ENCODE measurements at regions not wholly inside any gene's neighbourhood (a gene's known extent, or its start where the extent isn't known, plus 50 kb on each side); places are given as distances from the start of the nearest gene placed in this dataset.
A peak's percentile ranks its signal among the peaks of the same experiment; 100 is the strongest.
"Not testable (repeated sequence)": the region's sequence is repeated elsewhere in the genome, so short reads cannot be mapped to it uniquely, and the experiment has no call there.

- in situ Hi-C loops (cut with HindIII; ENCODE audit: low pct_unique_long_range_greater_than_20kb, low sequenced_read_pairs): no loop called here
- no peak for DNase-seq (ENCODE audit: low read depth in 1 of 2, low spot score in 1 of 2)
- TF ChIP-seq JUND (IDR thresholded peaks at IDR 0.05; ENCODE audit: low read depth): no peak
Observed at GRCh38 chrX:140132937-140133336, 167.6 kb upstream of the CXorf66 start.

- in situ Hi-C loops (cut with HindIII; ENCODE audit: low pct_unique_long_range_greater_than_20kb, low sequenced_read_pairs): no loop called here
- TF ChIP-seq JUND (IDR thresholded peaks at IDR 0.05; ENCODE audit: low read depth): no peak
- DNase-seq (ENCODE audit: low read depth in 1 of 2, low spot score in 1 of 2): peak in 1 of 2 experiments; percentile 17
Observed at GRCh38 chrX:140123446-140123845, 158.1 kb upstream of the CXorf66 start.

GRCh38 chrX:140114059-140114458 lies 148.7 kb upstream of the CXorf66 start:
- in situ Hi-C loops (cut with HindIII; ENCODE audit: low pct_unique_long_range_greater_than_20kb, low sequenced_read_pairs); DNase-seq (ENCODE audit: low read depth in 1 of 2, low spot score in 1 of 2): not testable (repeated sequence)

DNA sequence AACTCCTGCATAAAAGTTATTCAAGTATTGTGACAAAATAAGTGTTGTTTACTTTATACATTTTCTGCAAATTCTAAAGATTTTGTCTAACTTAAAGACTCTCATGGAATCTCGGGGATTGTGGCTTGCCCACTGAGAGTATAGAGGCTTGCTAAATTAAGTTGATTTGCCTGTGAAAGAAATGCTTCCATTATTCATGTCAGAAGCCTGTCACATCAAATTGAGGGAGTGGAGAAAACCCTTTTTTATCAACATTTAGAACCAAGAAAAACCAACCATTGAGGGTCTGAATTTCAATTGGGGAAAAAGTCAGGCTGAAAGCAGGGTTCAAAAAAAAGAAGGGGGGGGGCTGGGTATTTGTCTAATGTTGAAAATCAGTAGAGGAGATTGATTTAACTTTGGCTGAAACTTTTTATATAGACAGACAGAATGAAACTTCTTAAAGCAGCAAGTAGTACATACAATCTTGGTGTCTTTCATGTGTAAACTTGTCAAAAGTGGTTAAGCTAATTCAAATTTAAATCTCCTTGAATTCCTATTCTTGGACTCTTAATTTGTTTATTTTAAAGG lies 144.8 kb upstream of the CXorf66 start:
- in situ Hi-C loops (cut with HindIII; ENCODE audit: low pct_unique_long_range_greater_than_20kb, low sequenced_read_pairs): no loop called here
- no peak for TF ChIP-seq JUND (IDR thresholded peaks at IDR 0.05; ENCODE audit: low read depth)
- no peak for DNase-seq (ENCODE audit: low read depth in 1 of 2, low spot score in 1 of 2)

GRCh38 chrX:140104760-140105159 lies 139.4 kb upstream of the CXorf66 start:
- TF ChIP-seq JUND (IDR thresholded peaks at IDR 0.05; ENCODE audit: low read depth): no peak
- in situ Hi-C loops (cut with HindIII; ENCODE audit: low pct_unique_long_range_greater_than_20kb, low sequenced_read_pairs): no loop called here
- DNase-seq (ENCODE audit: low read depth in 1 of 2, low spot score in 1 of 2): no peak

DNA sequence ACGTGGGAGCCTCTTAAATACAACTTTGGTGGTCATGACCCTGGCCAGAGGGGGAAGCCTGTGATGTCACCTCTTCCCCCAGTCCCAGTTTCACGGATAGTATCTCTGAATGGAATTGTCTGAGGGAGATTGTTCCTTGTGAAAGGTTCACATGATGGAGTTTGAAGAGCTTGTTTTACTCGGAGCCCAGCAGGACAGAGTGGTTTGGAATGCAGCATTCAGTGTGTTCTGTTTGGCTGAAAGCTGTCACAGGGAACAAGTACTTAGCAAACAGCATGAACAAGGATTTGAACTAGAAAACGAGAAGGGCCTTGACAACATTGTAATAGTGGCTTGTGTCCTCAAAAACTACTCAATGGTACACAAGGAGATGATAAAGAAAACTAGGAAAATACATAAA lies 133.9 kb upstream of the CXorf66 start:
- DNase-seq (ENCODE audit: low read depth in 1 of 2, low spot score in 1 of 2): no peak
- no peak for TF ChIP-seq JUND (IDR thresholded peaks at IDR 0.05; ENCODE audit: low read depth)
- in situ Hi-C loops (cut with HindIII; ENCODE audit: low pct_unique_long_range_greater_than_20kb, low sequenced_read_pairs): no loop called here

- DNase-seq (ENCODE audit: low read depth in 1 of 2, low spot score in 1 of 2): no peak
- in situ Hi-C loops (cut with HindIII; ENCODE audit: low pct_unique_long_range_greater_than_20kb, low sequenced_read_pairs): no loop called here
- TF ChIP-seq JUND (IDR thresholded peaks at IDR 0.05; ENCODE audit: low read depth): no peak
Observed at GRCh38 chrX:140092121-140092520, 126.8 kb upstream of the CXorf66 start.

DNA sequence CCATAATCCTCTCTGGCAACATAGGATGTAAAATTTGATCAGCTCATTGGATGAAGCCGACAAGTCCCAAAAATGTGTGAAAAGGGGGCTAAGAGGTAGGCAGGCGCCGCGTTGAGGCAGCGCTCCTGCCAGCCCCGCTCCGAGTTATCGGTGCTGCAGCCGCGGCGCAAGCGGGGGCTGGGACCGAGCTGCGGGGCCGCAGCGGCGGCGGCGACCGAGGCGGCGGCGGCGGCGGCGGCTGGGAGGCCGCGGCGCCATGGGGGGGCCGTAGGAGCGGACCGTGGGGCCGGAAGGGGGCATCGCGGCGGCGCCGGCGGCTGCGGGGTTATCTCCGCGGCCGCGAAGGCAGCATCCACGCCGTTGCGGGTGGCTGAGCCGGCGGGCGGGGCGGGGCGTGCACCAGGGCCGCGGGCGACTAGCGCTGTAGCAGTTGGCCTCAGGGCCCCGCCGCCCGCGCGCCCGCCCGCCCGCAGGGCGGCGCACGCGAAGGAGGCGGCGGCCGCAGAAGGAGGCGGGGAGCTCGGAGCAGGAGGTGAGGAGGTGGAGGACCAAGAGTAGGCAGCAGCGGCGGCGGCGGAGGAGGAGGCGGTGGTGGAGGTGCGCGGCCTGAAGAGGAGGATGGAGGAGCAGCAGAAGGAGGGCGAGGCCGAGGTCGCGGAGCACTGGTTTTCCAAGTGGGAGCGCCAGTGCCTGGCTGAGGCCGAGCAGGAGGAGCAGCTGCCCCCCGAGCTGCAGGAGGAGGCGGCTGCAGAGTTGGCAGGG lies 126.0 kb upstream of the CXorf66 start:
- in situ Hi-C loops (cut with HindIII; ENCODE audit: low pct_unique_long_range_greater_than_20kb, low sequenced_read_pairs): no loop called here
- no peak for DNase-seq (ENCODE audit: low read depth in 1 of 2, low spot score in 1 of 2)
- no peak for TF ChIP-seq JUND (IDR thresholded peaks at IDR 0.05; ENCODE audit: low read depth)

GRCh38 chrX:140090800-140091124 lies 125.4 kb upstream of the CXorf66 start:
- TF ChIP-seq JUND (IDR thresholded peaks at IDR 0.05; ENCODE audit: low read depth): no peak
- in situ Hi-C loops (cut with HindIII; ENCODE audit: low pct_unique_long_range_greater_than_20kb, low sequenced_read_pairs): no loop called here
- DNase-seq (ENCODE audit: low read depth in 1 of 2, low spot score in 1 of 2): no peak

GRCh38 chrX:140088438-140088837 lies 123.1 kb upstream of the CXorf66 start:
- in situ Hi-C loops (cut with HindIII; ENCODE audit: low pct_unique_long_range_greater_than_20kb, low sequenced_read_pairs): no loop called here
- no peak for TF ChIP-seq JUND (IDR thresholded peaks at IDR 0.05; ENCODE audit: low read depth)
- DNase-seq (ENCODE audit: low read depth in 1 of 2, low spot score in 1 of 2): no peak

GRCh38 chrX:140087875-140088274 lies 122.6 kb upstream of the CXorf66 start:
- no peak for DNase-seq (ENCODE audit: low read depth in 1 of 2, low spot score in 1 of 2)
- no peak for TF ChIP-seq JUND (IDR thresholded peaks at IDR 0.05; ENCODE audit: low read depth)
- in situ Hi-C loops (cut with HindIII; ENCODE audit: low pct_unique_long_range_greater_than_20kb, low sequenced_read_pairs): no loop called here

- TF ChIP-seq JUND (IDR thresholded peaks at IDR 0.05; ENCODE audit: low read depth): no peak
Observed at GRCh38 chrX:140086691-140087090, 121.4 kb upstream of the CXorf66 start.

DNA sequence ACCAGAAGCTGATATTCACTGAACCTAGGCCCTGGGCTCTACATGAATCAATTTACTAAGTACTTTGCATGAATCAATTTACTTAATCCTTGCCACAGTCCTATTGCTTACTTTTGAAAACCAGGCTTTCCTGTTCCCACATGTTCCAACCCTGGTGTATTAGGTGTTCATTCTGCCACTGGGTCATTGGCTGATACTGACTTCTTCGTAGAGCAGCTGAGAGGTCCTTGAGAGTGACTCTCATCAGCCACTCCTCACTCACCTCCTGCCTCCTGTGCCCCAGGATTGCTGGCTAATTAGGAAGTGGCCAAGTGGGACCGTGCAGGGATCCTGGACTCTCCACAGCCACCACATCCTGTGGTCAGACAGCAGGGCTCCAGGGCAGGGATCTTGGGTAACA lies 109.5 kb upstream of the CXorf66 start:
- DNase-seq (ENCODE audit: low read depth in 1 of 2, low spot score in 1 of 2); in situ Hi-C loops (cut with HindIII; ENCODE audit: low pct_unique_long_range_greater_than_20kb, low sequenced_read_pairs): not testable (repeated sequence)

More at GRCh38 chrX:140086691-140087090, 121.4 kb upstream of the CXorf66 start:
- no peak for DNase-seq (ENCODE audit: low read depth in 1 of 2, low spot score in 1 of 2)
- in situ Hi-C loops (cut with HindIII; ENCODE audit: low pct_unique_long_range_greater_than_20kb, low sequenced_read_pairs): no loop called here

- DNase-seq (ENCODE audit: low read depth in 1 of 2, low spot score in 1 of 2): no peak
- in situ Hi-C loops (cut with HindIII; ENCODE audit: low pct_unique_long_range_greater_than_20kb, low sequenced_read_pairs): no loop called here
- no peak for TF ChIP-seq JUND (IDR thresholded peaks at IDR 0.05; ENCODE audit: low read depth)
Observed at GRCh38 chrX:140071037-140071436, 105.7 kb upstream of the CXorf66 start.
